NCI-H2171 (cell line): ENCODE measurements at regions not wholly inside any gene's neighbourhood (a gene's known extent, or its start where the extent isn't known, plus 50 kb on each side); places are given as distances from the start of the nearest gene placed in this dataset.

ENCODE experiments used
- DNase-seq: peaks from one replicate; lab custom pipeline; 2025; lab: John Stamatoyannopoulos, UW

- DNase-seq = no peak
Observed at GRCh38 chr12:41981758-41982157, 162.9 kb downstream of the GXYLT1 start.

DNA sequence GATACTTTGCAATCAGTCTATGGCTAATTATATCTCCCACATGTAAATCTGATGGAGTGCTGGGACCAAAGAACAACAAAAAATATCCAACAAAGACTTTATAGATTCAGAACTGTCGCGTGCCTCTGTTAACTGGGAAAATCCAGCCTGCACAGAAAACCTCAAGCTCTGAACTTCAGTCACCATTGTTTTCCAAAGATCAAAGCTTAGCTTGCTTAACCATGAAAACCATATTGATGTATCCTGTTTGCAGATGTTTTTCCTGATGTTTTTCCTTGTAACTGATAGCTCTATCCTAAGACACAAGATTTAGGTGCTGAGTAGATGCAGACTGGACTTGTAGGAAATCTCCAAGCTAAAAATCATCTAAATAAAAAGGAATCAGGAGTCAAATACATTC, 163.7 kb downstream of the GXYLT1 start:
- no peak for DNase-seq

GRCh38 chr12:41980390-41980789, 164.3 kb downstream of the GXYLT1 start:
- DNase-seq = no peak

GRCh38 chr12:41979574-41979973, 165.1 kb downstream of the GXYLT1 start:
- DNase-seq = no peak

DNA sequence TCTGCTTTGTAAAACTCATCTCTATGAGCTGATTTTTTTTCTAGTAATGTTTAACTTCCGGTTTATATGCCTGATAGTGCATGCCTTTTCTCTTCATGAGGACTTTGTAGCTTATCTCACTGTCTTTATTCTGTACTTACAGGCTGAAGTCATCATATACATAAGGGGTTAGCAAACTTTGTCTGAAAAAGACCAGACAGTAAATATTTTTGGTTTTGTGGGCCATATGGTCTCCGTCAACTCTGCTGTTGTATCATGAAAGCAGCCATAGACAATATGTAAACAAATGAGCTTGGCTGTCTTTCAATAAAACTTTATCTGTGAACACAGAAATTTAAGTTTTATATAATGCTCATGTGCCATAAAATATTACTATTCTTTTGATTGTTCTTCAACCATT, 172.1 kb downstream of the GXYLT1 start:
- no peak for DNase-seq

DNA sequence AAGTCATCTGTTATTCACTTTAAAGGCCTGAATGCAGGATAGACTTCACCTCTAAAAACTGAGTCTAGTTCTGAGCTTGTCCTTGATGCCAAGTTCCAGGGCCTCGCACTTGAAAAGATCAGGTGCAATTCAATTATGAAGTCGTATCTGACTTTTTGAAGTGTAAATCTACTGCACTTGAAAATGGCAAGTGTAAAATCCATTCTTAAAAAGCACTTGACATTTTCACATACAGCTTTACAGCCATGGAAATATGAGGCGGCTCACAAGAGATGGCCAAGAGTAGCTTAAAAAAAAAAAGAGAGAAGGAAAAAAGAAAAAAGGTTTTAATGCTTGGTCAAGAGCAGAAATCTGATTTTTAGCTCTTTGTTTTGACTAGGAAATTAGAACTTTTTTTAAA, 172.5 kb downstream of the GXYLT1 start:
- no peak for DNase-seq

GRCh38 chr12:41970744-41971143, 173.9 kb downstream of the GXYLT1 start:
- no peak for DNase-seq

- DNase-seq = no peak
Observed at GRCh38 chr12:41968599-41968998, 176.1 kb downstream of the GXYLT1 start.

DNA sequence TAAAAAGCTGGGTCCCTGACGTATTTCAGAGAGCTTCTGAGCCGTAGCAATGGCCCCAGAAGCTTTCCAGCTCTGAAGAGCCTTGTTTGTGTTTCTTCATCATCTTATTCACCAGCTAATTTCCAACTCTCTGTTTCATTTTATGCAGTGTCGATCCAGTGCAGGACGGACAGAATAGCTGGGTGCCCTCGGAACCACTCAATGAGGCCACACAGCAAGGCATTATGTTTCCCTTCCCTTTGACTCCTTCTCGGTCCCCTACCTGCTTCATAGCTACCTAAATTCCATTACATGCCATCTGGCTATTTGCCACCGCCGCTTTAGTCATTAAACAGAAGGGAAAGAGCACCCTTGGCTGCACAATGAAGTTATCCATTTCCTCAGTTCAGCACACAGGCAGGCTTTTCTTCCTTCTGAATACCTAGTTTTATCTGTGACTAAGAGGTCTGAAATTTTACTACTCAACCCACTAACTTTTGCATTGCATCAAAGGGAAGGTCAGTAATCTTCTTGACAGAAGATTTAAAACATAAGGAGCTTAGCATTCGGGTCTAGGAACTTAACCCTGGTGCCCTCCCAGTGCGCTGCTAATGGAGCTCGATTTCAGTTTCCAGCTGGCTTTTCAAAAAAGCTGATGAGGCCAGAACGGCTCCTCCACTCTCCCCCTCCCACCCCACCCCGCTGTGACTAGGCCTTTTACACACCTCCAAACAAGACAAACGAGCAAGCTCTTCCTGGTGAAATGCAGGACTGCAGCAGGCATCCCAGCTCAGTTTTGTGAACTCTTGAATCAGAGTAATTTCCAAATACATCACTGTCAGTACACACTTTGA, 176.8 kb downstream of the GXYLT1 start:
- peak; percentile 61 for DNase-seq

- DNase-seq = no peak
Observed at GRCh38 chr12:41966916-41967315, 177.8 kb downstream of the GXYLT1 start.

GRCh38 chr12:41966001-41966400, 178.7 kb downstream of the GXYLT1 start:
- DNase-seq = no peak

GRCh38 chr12:41963398-41963797, 181.3 kb downstream of the GXYLT1 start:
- DNase-seq = no peak

DNA sequence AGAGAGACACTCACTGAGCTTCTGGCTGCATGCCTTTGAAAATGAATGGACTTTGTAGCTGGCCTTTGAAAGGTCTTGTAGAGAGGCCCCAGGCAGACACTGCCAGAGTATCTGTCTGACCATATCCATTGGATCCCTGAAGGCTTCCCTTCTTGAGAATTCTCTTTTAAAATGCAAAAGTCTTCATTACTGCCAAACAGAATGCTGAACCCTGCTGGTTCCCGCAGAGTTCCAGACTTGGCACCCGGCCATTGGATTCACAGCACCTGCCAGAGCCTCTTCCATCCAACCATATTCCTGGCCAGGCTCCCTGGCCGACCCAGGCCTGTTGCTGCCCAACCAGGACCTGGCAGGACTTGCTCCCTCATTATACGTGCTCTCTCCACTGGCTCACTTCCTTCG, 182.5 kb downstream of the GXYLT1 start:
- no peak for DNase-seq

DNA sequence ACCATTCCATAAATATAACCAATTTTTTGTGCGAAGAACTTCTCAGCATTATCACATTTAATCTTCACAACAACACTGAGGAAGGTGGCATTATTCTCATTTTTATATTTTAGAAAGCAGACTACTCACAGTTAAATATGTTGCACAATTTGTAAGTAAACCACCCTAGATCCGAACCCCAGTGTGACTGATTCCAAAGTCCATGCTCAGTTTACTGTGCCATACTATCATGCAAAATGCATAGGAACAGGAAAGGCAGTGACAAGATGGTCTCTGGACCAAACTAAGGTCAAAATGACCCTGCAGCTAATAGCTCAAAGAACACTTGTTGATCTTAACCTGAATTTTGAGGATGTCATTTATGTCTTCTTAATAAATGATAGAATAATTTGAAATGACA, 185.4 kb downstream of the GXYLT1 start:
- no peak for DNase-seq

DNA sequence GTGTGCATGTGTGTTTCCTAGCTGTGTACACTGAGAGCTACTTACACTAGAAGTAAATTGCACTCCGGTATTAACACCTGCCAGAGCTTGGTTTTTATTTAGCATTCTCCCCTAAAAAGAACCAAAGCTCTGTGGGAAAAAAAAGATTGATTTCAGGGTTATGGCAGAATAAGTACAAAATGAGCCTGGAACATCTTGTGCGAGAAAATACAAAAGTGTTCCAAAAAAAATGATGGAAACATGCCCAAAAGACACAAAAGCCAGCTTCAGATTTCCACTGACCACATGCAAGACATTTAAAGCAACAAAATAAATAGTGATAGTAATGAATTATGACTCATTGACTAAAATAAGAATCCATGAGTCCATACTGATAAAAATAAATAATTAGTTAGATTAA, 188.3 kb downstream of the GXYLT1 start:
- DNase-seq = no peak

DNA sequence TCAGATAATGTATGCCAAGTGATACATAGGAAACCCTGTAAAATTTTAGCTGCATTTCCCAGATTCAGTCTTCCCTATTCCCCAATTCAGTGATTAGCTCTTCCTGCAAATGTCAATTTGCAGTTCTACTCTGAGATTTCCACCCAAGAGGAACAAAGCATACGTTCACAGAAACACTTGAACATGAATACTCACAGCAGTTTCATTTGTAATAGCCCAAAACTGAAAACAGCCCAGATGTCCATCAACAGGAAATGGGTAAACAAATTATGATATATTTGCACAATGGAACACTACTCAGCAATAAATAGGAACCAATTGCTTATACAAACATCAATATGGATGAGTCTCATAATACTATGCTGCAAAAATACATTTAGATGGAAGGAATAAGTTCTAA, 194.2 kb downstream of the GXYLT1 start:
- no peak for DNase-seq

- DNase-seq = no peak
Observed at GRCh38 chr12:41946106-41946505, 198.6 kb downstream of the GXYLT1 start.

DNA sequence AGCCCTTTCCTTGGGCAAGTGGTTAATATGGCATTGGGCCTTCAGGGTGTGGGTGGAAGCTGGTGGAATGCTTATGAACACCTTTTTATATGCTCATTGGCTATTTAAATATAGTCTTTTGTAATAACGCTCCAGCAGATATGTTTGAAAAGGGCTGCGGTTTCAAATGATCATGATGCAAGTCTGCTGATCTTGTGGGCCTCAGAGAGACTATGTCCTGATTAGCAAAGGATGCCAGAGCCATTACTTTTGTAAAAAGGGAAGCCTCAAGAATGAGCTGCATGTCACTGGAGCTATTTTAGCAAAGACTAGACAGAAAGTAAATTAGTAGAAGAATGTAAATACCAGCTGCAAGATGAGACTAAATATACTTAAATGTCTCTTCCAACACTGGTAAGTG, 200.5 kb downstream of the GXYLT1 start:
- no peak for DNase-seq

GRCh38 chr12:41943671-41944070, 201.0 kb downstream of the GXYLT1 start:
- no peak for DNase-seq

- no peak for DNase-seq
Observed at GRCh38 chr12:41942354-41942753, 202.3 kb downstream of the GXYLT1 start.

- no peak for DNase-seq
Observed at GRCh38 chr12:41941079-41941478, 203.6 kb downstream of the GXYLT1 start.

GRCh38 chr12:41940571-41940970, 204.1 kb downstream of the GXYLT1 start:
- DNase-seq = no peak

- no peak for DNase-seq
Observed at GRCh38 chr12:41936333-41936732, 208.3 kb downstream of the GXYLT1 start.

DNA sequence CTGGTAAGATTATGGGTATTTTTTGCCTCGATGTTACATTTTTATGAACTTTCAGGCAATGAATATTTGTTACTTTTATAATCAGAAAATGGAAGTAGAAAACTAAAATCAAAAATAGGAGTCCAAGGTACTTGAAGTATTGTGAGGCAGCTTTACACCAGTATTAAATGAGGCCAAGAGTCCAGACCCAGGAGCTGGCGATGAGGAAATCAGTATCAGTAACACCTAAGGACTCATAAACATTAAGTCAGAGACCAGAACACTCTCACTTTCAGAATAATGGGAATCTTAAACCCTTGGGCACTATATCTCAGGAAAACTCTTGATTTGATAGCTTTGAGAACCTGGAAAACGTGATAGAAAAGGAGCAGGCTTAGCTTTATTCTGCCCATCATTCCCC, 208.8 kb downstream of the GXYLT1 start:
- no peak for DNase-seq
